ENCODE measurements at regions not wholly inside any gene's neighbourhood (a gene's known extent, or its start where the extent isn't known, plus 50 kb on each side); places are given as distances from the start of the nearest gene placed in this dataset.

- DNase-seq (ENCODE audit: extremely low spot score, unreplicated experiment), result peak; percentile 57
- Mint-ChIP-seq H3K27me3 (ENCODE audit: unreplicated experiment) (no peaks in the 10 kb centered on the region), H3K9me3 (ENCODE audit: unreplicated experiment) (peaks cover 29% of the 10 kb centered on the region), H3K4me3 (ENCODE audit: unreplicated experiment) (no peak overlapping the region), H3K36me3 (ENCODE audit: unreplicated experiment) (no peaks in the 10 kb centered on the region), H3K27ac (ENCODE audit: unreplicated experiment) (no peak overlapping the region), H3K4me1 (ENCODE audit: unreplicated experiment) (no peaks in the 10 kb centered on the region)
- TF ChIP-seq, protein P1, sequence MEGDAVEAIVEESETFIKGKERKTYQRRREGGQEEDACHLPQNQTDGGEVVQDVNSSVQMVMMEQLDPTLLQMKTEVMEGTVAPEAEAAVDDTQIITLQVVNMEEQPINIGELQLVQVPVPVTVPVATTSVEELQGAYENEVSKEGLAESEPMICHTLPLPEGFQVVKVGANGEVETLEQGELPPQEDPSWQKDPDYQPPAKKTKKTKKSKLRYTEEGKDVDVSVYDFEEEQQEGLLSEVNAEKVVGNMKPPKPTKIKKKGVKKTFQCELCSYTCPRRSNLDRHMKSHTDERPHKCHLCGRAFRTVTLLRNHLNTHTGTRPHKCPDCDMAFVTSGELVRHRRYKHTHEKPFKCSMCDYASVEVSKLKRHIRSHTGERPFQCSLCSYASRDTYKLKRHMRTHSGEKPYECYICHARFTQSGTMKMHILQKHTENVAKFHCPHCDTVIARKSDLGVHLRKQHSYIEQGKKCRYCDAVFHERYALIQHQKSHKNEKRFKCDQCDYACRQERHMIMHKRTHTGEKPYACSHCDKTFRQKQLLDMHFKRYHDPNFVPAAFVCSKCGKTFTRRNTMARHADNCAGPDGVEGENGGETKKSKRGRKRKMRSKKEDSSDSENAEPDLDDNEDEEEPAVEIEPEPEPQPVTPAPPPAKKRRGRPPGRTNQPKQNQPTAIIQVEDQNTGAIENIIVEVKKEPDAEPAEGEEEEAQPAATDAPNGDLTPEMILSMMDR (IDR thresholded peaks at IDR 0.05), result no peak
Measured at GRCh38 chr17:33989361-33990148, 265.5 kb upstream of the CCL2 start.

DNA sequence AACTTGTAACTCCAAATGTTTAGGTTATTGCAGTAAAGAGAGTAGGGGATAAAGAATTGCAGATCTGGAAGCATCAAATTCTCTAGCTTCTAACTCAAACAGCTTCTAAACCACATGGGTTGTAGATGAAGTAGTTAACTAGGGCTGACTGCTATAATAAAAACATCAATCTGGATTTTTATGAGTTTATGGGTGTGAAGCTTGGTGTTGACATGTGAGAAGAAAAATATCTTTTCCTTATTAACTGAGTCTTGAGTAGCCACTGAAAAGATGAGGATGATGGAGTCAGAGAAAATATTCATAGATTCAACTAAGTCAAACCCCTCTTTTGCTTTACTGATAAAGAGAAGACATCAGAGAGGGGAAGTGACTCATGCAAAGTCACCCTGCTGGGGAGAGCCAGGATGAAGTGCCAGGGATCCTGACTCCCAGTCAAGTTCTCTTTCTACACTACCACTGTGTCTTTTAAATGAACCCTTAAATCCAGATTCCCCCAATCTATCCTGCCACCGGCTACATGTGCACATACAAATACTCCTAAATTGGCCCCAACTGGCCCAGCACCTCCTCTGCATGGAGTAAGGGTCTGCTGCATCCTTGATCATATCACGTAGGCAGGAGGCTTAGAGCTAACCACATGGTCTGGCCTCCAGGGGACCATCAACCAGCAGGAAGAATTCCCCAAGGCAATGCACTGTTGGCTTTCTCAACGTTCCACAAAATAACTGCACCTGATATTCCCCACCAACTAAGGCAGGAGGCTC, 264.0 kb upstream of the CCL2 start:
- peak; percentile 44 for DNase-seq (ENCODE audit: extremely low spot score, unreplicated experiment)
- Mint-ChIP-seq H3K27ac (ENCODE audit: unreplicated experiment) (no peak overlapping the region), H3K4me1 (ENCODE audit: unreplicated experiment) (no peaks in the 10 kb centered on the region), H3K36me3 (ENCODE audit: unreplicated experiment) (no peaks in the 10 kb centered on the region), H3K9me3 (ENCODE audit: unreplicated experiment) (peaks cover 29% of the 10 kb centered on the region), H3K27me3 (ENCODE audit: unreplicated experiment) (no peaks in the 10 kb centered on the region), H3K4me3 (ENCODE audit: unreplicated experiment) (no peak overlapping the region)
- TF ChIP-seq, protein P1 (IDR thresholded peaks at IDR 0.05), result no peak

DNA sequence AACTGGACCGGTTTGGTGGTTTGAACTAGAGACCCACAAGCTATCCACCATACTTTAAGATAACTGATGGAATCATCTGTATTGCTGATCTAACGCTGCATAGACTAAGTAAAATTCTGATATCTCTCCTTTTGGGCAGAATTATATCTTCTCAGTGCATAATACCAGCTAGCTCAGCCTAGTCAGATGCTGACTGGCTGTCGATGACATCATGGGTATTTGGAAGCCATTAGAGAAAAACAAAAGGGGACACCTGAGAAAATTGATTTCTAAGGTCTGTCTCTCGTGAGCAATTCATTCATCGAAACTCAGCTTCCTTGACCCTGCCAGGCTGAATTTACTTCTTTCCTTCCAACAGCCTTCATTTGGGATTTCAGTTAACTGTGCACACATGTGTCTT, 263.0 kb upstream of the CCL2 start:
- Mint-ChIP-seq H3K9me3 (ENCODE audit: unreplicated experiment) (peaks cover 31% of the 10 kb centered on the region), H3K27me3 (ENCODE audit: unreplicated experiment) (no peaks in the 10 kb centered on the region), H3K27ac (ENCODE audit: unreplicated experiment) (no peak overlapping the region), H3K4me3 (ENCODE audit: unreplicated experiment) (no peak overlapping the region), H3K4me1 (ENCODE audit: unreplicated experiment) (no peaks in the 10 kb centered on the region), H3K36me3 (ENCODE audit: unreplicated experiment) (no peaks in the 10 kb centered on the region)
- no peak for DNase-seq (ENCODE audit: extremely low spot score, unreplicated experiment)
- TF ChIP-seq, protein P1 (IDR thresholded peaks at IDR 0.05), result no peak

GRCh38 chr17:34000639-34001038, 254.4 kb upstream of the CCL2 start:
- Mint-ChIP-seq H3K27me3 (ENCODE audit: unreplicated experiment) (no peaks in the 10 kb centered on the region), H3K4me1 (ENCODE audit: unreplicated experiment) (no peaks in the 10 kb centered on the region), H3K4me3 (ENCODE audit: unreplicated experiment) (no peak overlapping the region), H3K27ac (ENCODE audit: unreplicated experiment) (no peak overlapping the region), H3K9me3 (ENCODE audit: unreplicated experiment) (peaks cover 45% of the 10 kb centered on the region), H3K36me3 (ENCODE audit: unreplicated experiment) (no peaks in the 10 kb centered on the region)
- no peak for DNase-seq (ENCODE audit: extremely low spot score, unreplicated experiment)
- TF ChIP-seq, protein P1 (IDR thresholded peaks at IDR 0.05), result no peak

DNA sequence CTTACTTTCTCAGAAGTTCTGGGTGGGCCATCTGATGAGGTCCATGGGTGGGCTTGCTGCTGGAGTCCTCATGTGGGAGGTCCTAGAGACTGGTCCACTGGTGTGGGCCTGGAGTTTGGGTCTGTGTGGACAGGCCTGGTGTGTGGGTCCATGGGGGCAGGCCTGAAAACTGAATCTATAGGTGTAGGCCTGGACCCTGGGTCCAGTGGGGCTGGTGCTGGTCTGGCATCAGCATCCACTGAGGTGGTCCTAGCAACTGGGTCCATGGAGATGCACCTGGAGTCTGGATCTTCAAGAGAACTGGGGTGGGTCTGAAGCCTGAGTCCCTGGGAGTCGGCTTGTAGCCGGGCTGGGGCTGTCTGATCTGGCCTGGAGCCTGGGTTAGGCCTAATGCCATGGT, 253.8 kb upstream of the CCL2 start:
- H3K36me3 Mint-ChIP-seq (ENCODE audit: unreplicated experiment), result no peaks in the 10 kb centered on the region
- peaks cover 43% of the 10 kb centered on the region for H3K9me3 Mint-ChIP-seq (ENCODE audit: unreplicated experiment)
- H3K27ac Mint-ChIP-seq (ENCODE audit: unreplicated experiment), result no peak overlapping the region
- H3K4me1 Mint-ChIP-seq (ENCODE audit: unreplicated experiment), result no peaks in the 10 kb centered on the region
- H3K4me3 Mint-ChIP-seq (ENCODE audit: unreplicated experiment), result no peak overlapping the region
- H3K27me3 Mint-ChIP-seq (ENCODE audit: unreplicated experiment), result no peaks in the 10 kb centered on the region
- TF ChIP-seq, protein P1 (IDR thresholded peaks at IDR 0.05), result no peak
- peak; percentile 75 for DNase-seq (ENCODE audit: extremely low spot score, unreplicated experiment)

Measured in osteocyte (in vitro differentiated cells).